GM23248 (cell line): ENCODE measurements at regions not wholly inside any gene's neighbourhood (a gene's known extent, or its start where the extent isn't known, plus 50 kb on each side); places are given as distances from the start of the nearest gene placed in this dataset.

ENCODE experiments used
- EZH2 ChIP-seq: fragments of 200-600 bp; sonication (generic); IDR thresholded peaks from 2 replicates; pipeline ENCODE4 v1.6.1; 2018; ENCODE audit warnings: antibody characterized with exemption, mild to moderate bottlenecking; ENCODE audit not compliant: insufficient read depth, poor library complexity, severe bottlenecking
- EZH2phosphoT487 ChIP-seq: fragments of 200-600 bp; sonication (generic); IDR thresholded peaks from 2 replicates; pipeline ENCODE4 v1.6.1; 2018; ENCODE audit warnings: antibody characterized with exemption, moderate library complexity, mild to moderate bottlenecking, low read depth; ENCODE audit not compliant: insufficient read depth

GRCh38 chr9:81462801-81463200 is 226.5 kb downstream of the TLE1 start:
- TF ChIP-seq EZH2: no peak
- TF ChIP-seq EZH2phosphoT487: no peak
